Natural killer cell (primary cell): ENCODE measurements at regions not wholly inside any gene's neighbourhood (a gene's known extent, or its start where the extent isn't known, plus 50 kb on each side); places are given as distances from the start of the nearest gene placed in this dataset.

Experiments used
- ATAC-seq, 3 donors: fragments of 150-1000 bp in 2 of 3; fragments of 200-7000 bp in 1 of 3; cut with Tn5 transposase; 1 replicate in 1 of 3; 2 replicates in 2 of 3; pipeline ENCODE4 v1.10.0; 2021; ENCODE audit warnings: mild to moderate bottlenecking in 2 of 3, moderate library complexity in 2 of 3
- DNase-seq, 2 donors: peaks; one replicate each; pipeline versions ENCODE4 v3.0.0 to v3.0.0-alpha.2; 2013 to 2021; ENCODE audit warnings: mixed read lengths in 1 of 2
- H3K27ac ChIP-seq: one replicate; pipeline ENCODE4 v1.5.1; 2013; ENCODE audit warnings: mild to moderate bottlenecking, low read length
- H3K27me3 ChIP-seq: one replicate; pipeline ENCODE4 v1.6.1; 2013; ENCODE audit warnings: low read length; ENCODE audit not compliant: control insufficient read depth, insufficient read depth
- H3K36me3 ChIP-seq: one replicate; pipeline ENCODE4 v1.6.1; 2013; ENCODE audit warnings: low read length; ENCODE audit not compliant: control insufficient read depth, insufficient read depth
- H3K4me1 ChIP-seq: one replicate; pipeline ENCODE4 v1.6.1; 2013; ENCODE audit warnings: low read length; ENCODE audit not compliant: control insufficient read depth, insufficient read depth
- H3K4me3 ChIP-seq: one replicate; pipeline ENCODE4 v1.5.1; 2013; ENCODE audit warnings: low read length
- H3K9me3 ChIP-seq: one replicate; pipeline ENCODE4 v1.6.1; 2013; ENCODE audit warnings: low read length; ENCODE audit not compliant: control insufficient read depth, insufficient read depth
- H3K27ac Mint-ChIP-seq, 2 donors: one replicate each; pipeline ENCODE4 v1.8.0; 2022; ENCODE audit warnings: mild to moderate bottlenecking in 2 of 2, mixed read lengths in 2 of 2, moderate library complexity in 1 of 2
- H3K27me3 Mint-ChIP-seq, 2 donors: one replicate each; pipeline ENCODE4 v1.8.0; 2022; ENCODE audit warnings: low read depth in 2 of 2, mixed read lengths in 2 of 2
- H3K36me3 Mint-ChIP-seq: one replicate; pipeline ENCODE4 v1.8.0; 2022; ENCODE audit warnings: mixed read lengths
- H3K4me1 Mint-ChIP-seq, 2 donors: one replicate each; pipeline ENCODE4 v1.8.0; 2022; ENCODE audit warnings: mixed read lengths in 2 of 2
- H3K4me3 Mint-ChIP-seq: one replicate; pipeline ENCODE4 v1.8.0; 2022; ENCODE audit warnings: mild to moderate bottlenecking, moderate library complexity, mixed read lengths
- H3K9me3 Mint-ChIP-seq, 2 donors: one replicate each; pipeline ENCODE4 v1.8.0; 2022; ENCODE audit warnings: mixed read lengths in 2 of 2
- CTCF ChIP-seq: fragments of 200-600 bp; IDR thresholded peaks from one replicate; pipeline ENCODE4 v1.8.0; 2022; ENCODE audit warnings: antibody characterized with exemption
- WGBS: methylation state at CpG from one replicate; pipeline ENCODE4 v1.1.7; 2013; ENCODE audit warnings: missing lambda C conversion rate; ENCODE audit not compliant: insufficient coverage; 5-methylcytosine and 5-hydroxymethylcytosine counted together
- intact Hi-C: fragments of 100-400 bp; cut with micrococcal nuclease; formaldehyde crosslinking; loops from one replicate; pipeline ENCODE4 v1.14.2; 2022

- DNase-seq (no peak), ATAC-seq (no peak)
- H3K4me3 ChIP-seq: no peak overlapping the region
- WGBS: 96% methylated on average over 7 of the region's 7 CpGs
- intact Hi-C loops: no loop called here
- peaks cover 2% of the 10 kb centered on the region for H3K27me3 ChIP-seq
- Mint-ChIP-seq H3K4me1 (no peaks in the 10 kb centered on the region), H3K27me3 (peaks cover 5 to 9% of the 10 kb centered on the region in 2 donors), H3K9me3 (peaks cover 3 to 4% of the 10 kb centered on the region in 2 donors), H3K27ac (no peak overlapping the region), H3K36me3 (no peaks in the 10 kb centered on the region), H3K4me3 (no peak overlapping the region)
- H3K36me3 ChIP-seq: no peaks in the 10 kb centered on the region
- H3K27ac ChIP-seq: no peak overlapping the region
- no peak for TF ChIP-seq CTCF
- no peaks in the 10 kb centered on the region for H3K4me1 ChIP-seq
- peaks cover 7% of the 10 kb centered on the region for H3K9me3 ChIP-seq
Observed at GRCh38 chr6:3958255-3958654, 109.1 kb downstream of the FAM50B start.

- Mint-ChIP-seq H3K27me3 (peaks cover 0 to 6% of the 10 kb centered on the region in 2 donors), H3K36me3 (no peaks in the 10 kb centered on the region), H3K9me3 (peaks cover 3 to 4% of the 10 kb centered on the region in 2 donors), H3K4me1 (no peaks in the 10 kb centered on the region), H3K27ac (no peak overlapping the region), H3K4me3 (no peak overlapping the region)
- DNase-seq: no peak
- Histone ChIP-seq H3K27me3 (no peaks in the 10 kb centered on the region), H3K9me3 (peaks cover 7% of the 10 kb centered on the region), H3K27ac (no peak overlapping the region), H3K4me1 (no peaks in the 10 kb centered on the region), H3K4me3 (no peak overlapping the region), H3K36me3 (no peaks in the 10 kb centered on the region)
- WGBS: 97% methylated on average over 8 of the region's 8 CpGs
- TF ChIP-seq CTCF: no peak
- intact Hi-C loops: no loop called here
- ATAC-seq: no peak
Observed at GRCh38 chr6:3959385-3959784, 110.2 kb downstream of the FAM50B start.

GRCh38 chr6:3960754-3961361 is 111.7 kb downstream of the FAM50B start:
- no peaks in the 10 kb centered on the region for H3K36me3 Mint-ChIP-seq
- H3K9me3 ChIP-seq: peaks cover 7% of the 10 kb centered on the region
- H3K27me3 ChIP-seq: no peaks in the 10 kb centered on the region
- H3K4me1 Mint-ChIP-seq: no peaks in the 10 kb centered on the region
- H3K4me1 ChIP-seq: no peaks in the 10 kb centered on the region
- intact Hi-C loops: no loop called here
- peaks cover 0 to 3% of the 10 kb centered on the region in 2 donors for H3K27me3 Mint-ChIP-seq
- H3K9me3 Mint-ChIP-seq: peaks cover 3 to 4% of the 10 kb centered on the region in 2 donors
- no peak overlapping the region for H3K27ac ChIP-seq
- H3K36me3 ChIP-seq: no peaks in the 10 kb centered on the region
- WGBS: 78% methylated on average over 5 of the region's 5 CpGs
- no peak overlapping the region for H3K4me3 ChIP-seq
- DNase-seq (no peak), ATAC-seq (no peak)
- TF ChIP-seq CTCF: no peak
- H3K27ac Mint-ChIP-seq: no peak overlapping the region
- no peak overlapping the region for H3K4me3 Mint-ChIP-seq

GRCh38 chr6:3961581-3962215 is 112.5 kb downstream of the FAM50B start:
- ATAC-seq: no peak
- H3K4me1 ChIP-seq: no peaks in the 10 kb centered on the region
- Mint-ChIP-seq H3K27ac (no peak overlapping the region), H3K36me3 (no peaks in the 10 kb centered on the region), H3K9me3 (peaks cover 3 to 4% of the 10 kb centered on the region in 2 donors), H3K4me1 (no peaks in the 10 kb centered on the region), H3K4me3 (no peak overlapping the region), H3K27me3 (peaks cover 0 to 3% of the 10 kb centered on the region in 2 donors)
- H3K27me3 ChIP-seq: no peaks in the 10 kb centered on the region
- no peaks in the 10 kb centered on the region for H3K36me3 ChIP-seq
- intact Hi-C loops: no loop called here
- H3K27ac ChIP-seq: no peak overlapping the region
- H3K4me3 ChIP-seq: no peak overlapping the region
- peaks cover 7% of the 10 kb centered on the region for H3K9me3 ChIP-seq
- no peak for TF ChIP-seq CTCF
- no peak for DNase-seq
- 95% methylated on average over 4 of the region's 7 CpGs for WGBS
